ENCODE measurements at regions not wholly inside any gene's neighbourhood (a gene's known extent, or its start where the extent isn't known, plus 50 kb on each side); places are given as distances from the start of the nearest gene placed in this dataset.

DNA sequence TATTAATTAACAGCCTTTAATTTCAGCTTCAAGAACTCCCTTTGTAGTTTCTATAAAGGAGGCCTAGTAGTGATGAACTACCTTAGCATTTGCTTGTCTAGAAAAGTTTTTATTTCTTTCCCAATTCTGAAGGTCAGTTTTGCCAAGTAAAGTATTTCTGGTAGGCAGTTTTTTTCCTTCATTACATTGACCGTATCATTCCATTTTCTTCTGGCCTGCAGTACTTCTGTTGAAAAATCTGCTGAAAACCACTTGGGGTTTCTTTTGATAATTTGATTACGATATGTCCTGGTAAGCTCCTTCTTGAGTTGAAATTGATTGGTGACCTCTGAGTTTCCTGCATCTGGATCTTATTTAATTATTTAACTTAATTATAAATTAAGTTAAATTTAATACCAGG, 691.8 kb downstream of the TSN start:
- WGBS, 3 donors, result 90 to 95% (median 92%) methylated on average over 2 of the region's 2 CpGs
- H3K4me3 ChIP-seq, result no peak overlapping the region
- H3K36me3 ChIP-seq, result no peaks in the 10 kb centered on the region
- DNase-seq, result no peak
- no peak overlapping the region for H3K27ac ChIP-seq
- no peak for TF ChIP-seq EP300 (IDR thresholded peaks at IDR 0.05)
- TF ChIP-seq POLR2A (IDR thresholded peaks at IDR 0.05), result no peak
- TF ChIP-seq, protein P1, sequence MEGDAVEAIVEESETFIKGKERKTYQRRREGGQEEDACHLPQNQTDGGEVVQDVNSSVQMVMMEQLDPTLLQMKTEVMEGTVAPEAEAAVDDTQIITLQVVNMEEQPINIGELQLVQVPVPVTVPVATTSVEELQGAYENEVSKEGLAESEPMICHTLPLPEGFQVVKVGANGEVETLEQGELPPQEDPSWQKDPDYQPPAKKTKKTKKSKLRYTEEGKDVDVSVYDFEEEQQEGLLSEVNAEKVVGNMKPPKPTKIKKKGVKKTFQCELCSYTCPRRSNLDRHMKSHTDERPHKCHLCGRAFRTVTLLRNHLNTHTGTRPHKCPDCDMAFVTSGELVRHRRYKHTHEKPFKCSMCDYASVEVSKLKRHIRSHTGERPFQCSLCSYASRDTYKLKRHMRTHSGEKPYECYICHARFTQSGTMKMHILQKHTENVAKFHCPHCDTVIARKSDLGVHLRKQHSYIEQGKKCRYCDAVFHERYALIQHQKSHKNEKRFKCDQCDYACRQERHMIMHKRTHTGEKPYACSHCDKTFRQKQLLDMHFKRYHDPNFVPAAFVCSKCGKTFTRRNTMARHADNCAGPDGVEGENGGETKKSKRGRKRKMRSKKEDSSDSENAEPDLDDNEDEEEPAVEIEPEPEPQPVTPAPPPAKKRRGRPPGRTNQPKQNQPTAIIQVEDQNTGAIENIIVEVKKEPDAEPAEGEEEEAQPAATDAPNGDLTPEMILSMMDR (IDR thresholded peaks at IDR 0.05), result no peak
- H3K9me3 ChIP-seq, result no peaks in the 10 kb centered on the region
- no peaks in the 10 kb centered on the region for H3K27me3 ChIP-seq
- intact Hi-C loops (cut with DNase I), result no loop called here
- no peaks in the 10 kb centered on the region for H3K4me1 ChIP-seq (ENCODE audit: insufficient read depth)

DNA sequence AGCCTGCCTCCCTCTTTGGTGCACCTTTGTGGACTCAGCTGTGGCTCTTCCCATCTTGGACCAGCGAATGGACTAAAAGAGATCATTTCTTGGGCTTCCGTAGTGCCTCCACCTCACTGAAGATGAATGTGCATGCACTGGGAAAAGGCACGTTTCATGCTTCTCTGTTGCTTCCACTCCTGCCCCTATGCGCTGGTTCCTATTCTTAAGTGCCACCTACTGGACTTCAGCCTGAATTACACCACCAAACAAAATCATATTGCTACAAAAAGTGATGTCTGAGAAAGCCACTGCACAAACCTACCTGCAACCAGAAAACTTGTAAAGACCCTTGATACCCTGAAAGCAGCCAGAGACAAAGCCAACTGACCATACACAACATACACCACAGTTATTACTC, 695.6 kb downstream of the TSN start:
- Histone ChIP-seq H3K36me3 (no peaks in the 10 kb centered on the region), H3K4me1 (ENCODE audit: insufficient read depth) (no peaks in the 10 kb centered on the region), H3K27me3 (no peaks in the 10 kb centered on the region), H3K4me3 (no peak overlapping the region), H3K9me3 (no peaks in the 10 kb centered on the region), H3K27ac (no peak overlapping the region)
- TF ChIP-seq, protein P1 (IDR thresholded peaks at IDR 0.05), result no peak
- no peak for TF ChIP-seq EP300 (IDR thresholded peaks at IDR 0.05)
- TF ChIP-seq POLR2A (IDR thresholded peaks at IDR 0.05), result no peak
- intact Hi-C loops (cut with DNase I), result no loop called here
- 59 to 74% (median 72%) methylated on average over 4 of the region's 4 CpGs for WGBS, 3 donors
- no peak for DNase-seq

DNA sequence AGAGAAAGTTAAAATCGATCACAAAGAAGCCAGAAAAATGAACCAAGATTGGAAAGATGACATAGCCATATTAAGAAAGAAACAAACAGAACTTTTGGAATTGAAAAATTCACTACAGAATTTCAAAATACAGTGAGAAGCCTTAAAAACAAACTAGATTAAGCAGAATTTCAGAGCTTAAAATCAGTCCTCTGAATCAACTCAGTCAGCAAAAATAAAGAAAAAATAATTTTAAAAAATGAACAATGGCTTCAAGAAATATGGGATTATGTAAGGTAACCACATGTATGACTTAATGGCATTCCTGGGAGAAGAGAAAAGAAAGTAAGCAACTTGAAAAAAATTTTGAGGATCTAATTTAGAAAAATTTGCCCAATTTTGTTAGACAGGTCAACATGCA, 696.2 kb downstream of the TSN start:
- TF ChIP-seq POLR2A (IDR thresholded peaks at IDR 0.05) (no peak), EP300 (IDR thresholded peaks at IDR 0.05) (no peak)
- TF ChIP-seq, protein P1 (IDR thresholded peaks at IDR 0.05), result no peak
- Histone ChIP-seq H3K4me1 (ENCODE audit: insufficient read depth) (no peaks in the 10 kb centered on the region), H3K27ac (no peak overlapping the region), H3K27me3 (no peaks in the 10 kb centered on the region), H3K9me3 (no peaks in the 10 kb centered on the region), H3K4me3 (no peak overlapping the region), H3K36me3 (no peaks in the 10 kb centered on the region)
- intact Hi-C loops (cut with DNase I), result no loop called here
- 72 to 82% (median 73%) methylated on average over 1 of the region's 1 CpG for WGBS, 3 donors
- DNase-seq, result no peak

DNA sequence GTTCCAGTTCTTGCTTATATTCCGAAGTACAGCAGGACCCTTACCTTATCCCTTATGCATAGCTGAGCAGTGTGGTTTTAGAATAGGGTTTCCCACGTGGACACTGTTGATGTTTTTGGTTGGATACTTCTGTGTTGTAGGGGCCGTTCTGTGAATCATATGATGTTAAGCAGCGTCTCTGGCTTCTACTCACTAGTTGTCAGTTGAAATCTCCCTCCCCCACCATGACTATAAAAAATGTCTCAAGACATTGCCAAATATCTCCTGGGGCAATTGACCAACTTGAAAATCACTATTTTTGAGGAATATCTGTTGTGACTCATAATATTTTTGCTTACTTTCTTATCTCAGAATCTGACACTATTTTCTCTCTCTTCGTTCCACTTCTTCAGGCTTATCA, 713.7 kb downstream of the TSN start:
- H3K9me3 ChIP-seq, result no peaks in the 10 kb centered on the region
- H3K27ac ChIP-seq, result no peak overlapping the region
- TF ChIP-seq EP300 (IDR thresholded peaks at IDR 0.05) (no peak), POLR2A (IDR thresholded peaks at IDR 0.05) (no peak)
- TF ChIP-seq, protein P1 (IDR thresholded peaks at IDR 0.05), result no peak
- H3K4me1 ChIP-seq (ENCODE audit: insufficient read depth), result no peaks in the 10 kb centered on the region
- H3K36me3 ChIP-seq, result no peaks in the 10 kb centered on the region
- 35 to 42% (median 38%) methylated on average over 5 of the region's 5 CpGs for WGBS, 3 donors
- intact Hi-C loops (cut with DNase I), result no loop called here
- no peak for DNase-seq
- no peak overlapping the region for H3K4me3 ChIP-seq
- H3K27me3 ChIP-seq, result no peaks in the 10 kb centered on the region

DNA sequence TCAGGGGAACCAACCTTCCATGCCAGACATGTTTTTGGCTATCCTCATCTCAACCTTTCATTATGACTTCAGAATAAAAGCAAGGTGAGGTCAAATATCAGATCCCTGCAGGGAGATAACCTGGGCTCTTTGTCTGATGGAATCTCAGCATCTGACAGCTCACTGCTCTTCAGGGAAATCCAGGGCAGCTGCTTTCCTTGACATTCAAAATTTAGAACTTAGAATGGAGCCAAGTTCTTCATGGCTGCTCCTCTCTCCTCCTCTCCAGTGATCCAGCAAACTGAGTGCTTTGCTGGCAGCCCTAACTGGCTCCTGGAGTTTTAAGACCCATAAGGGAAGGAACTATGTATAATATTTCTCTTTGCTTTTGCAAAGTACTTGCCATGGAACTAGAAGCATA, 716.3 kb downstream of the TSN start:
- intact Hi-C loops (cut with DNase I), result no loop called here
- Histone ChIP-seq H3K27ac (no peak overlapping the region), H3K4me3 (no peak overlapping the region), H3K36me3 (no peaks in the 10 kb centered on the region), H3K27me3 (no peaks in the 10 kb centered on the region), H3K4me1 (ENCODE audit: insufficient read depth) (no peaks in the 10 kb centered on the region), H3K9me3 (no peaks in the 10 kb centered on the region)
- no peak for DNase-seq
- TF ChIP-seq POLR2A (IDR thresholded peaks at IDR 0.05) (no peak), EP300 (IDR thresholded peaks at IDR 0.05) (no peak)
- TF ChIP-seq, protein P1 (IDR thresholded peaks at IDR 0.05), result no peak

All from ovary (tissue), 7 donors.